ENCODE measurements at regions not wholly inside any gene's neighbourhood (a gene's known extent, or its start where the extent isn't known, plus 50 kb on each side); places are given as distances from the start of the nearest gene placed in this dataset.

- TF ChIP-seq POLR2A (IDR thresholded peaks at IDR 0.05): no peak
- TF ChIP-seq POLR2AphosphoS5 (IDR thresholded peaks at IDR 0.05): no peak
- WGBS: 58% methylated on average over 2 of the region's 2 CpGs
- no peak overlapping the region for H3K4me3 ChIP-seq
Observed at GRCh38 chr7:21314954-21315353, 112.9 kb upstream of the SP4 start.

GRCh38 chr7:21317966-21318915, 109.6 kb upstream of the SP4 start:
- H3K27me3 ChIP-seq: no peaks in the 10 kb centered on the region
- no peak overlapping the region for H3K4me3 ChIP-seq
- H3K9me3 ChIP-seq: no peaks in the 10 kb centered on the region
- TF ChIP-seq POLR2AphosphoS5 (IDR thresholded peaks at IDR 0.05): no peak
- H3K36me3 ChIP-seq: no peaks in the 10 kb centered on the region
- WGBS: 47% methylated on average over 6 of the region's 6 CpGs
- DNase-seq (ENCODE audit: low spot score in 2 of 2): no peak
- no peaks in the 10 kb centered on the region for H3K4me1 ChIP-seq
- H3K27ac ChIP-seq: no peak overlapping the region

More at GRCh38 chr7:21314954-21315353, 112.9 kb upstream of the SP4 start:
- Histone ChIP-seq H3K9me3 (no peaks in the 10 kb centered on the region), H3K27me3 (no peaks in the 10 kb centered on the region), H3K36me3 (no peaks in the 10 kb centered on the region), H3K27ac (no peak overlapping the region), H3K4me1 (no peaks in the 10 kb centered on the region)
- no peak for DNase-seq (ENCODE audit: low spot score in 2 of 2)

- DNase-seq (ENCODE audit: low spot score in 2 of 2): no peak
- no peak overlapping the region for H3K27ac ChIP-seq
- no peaks in the 10 kb centered on the region for H3K9me3 ChIP-seq
- TF ChIP-seq POLR2AphosphoS5 (IDR thresholded peaks at IDR 0.05): no peak
- TF ChIP-seq, protein P1, sequence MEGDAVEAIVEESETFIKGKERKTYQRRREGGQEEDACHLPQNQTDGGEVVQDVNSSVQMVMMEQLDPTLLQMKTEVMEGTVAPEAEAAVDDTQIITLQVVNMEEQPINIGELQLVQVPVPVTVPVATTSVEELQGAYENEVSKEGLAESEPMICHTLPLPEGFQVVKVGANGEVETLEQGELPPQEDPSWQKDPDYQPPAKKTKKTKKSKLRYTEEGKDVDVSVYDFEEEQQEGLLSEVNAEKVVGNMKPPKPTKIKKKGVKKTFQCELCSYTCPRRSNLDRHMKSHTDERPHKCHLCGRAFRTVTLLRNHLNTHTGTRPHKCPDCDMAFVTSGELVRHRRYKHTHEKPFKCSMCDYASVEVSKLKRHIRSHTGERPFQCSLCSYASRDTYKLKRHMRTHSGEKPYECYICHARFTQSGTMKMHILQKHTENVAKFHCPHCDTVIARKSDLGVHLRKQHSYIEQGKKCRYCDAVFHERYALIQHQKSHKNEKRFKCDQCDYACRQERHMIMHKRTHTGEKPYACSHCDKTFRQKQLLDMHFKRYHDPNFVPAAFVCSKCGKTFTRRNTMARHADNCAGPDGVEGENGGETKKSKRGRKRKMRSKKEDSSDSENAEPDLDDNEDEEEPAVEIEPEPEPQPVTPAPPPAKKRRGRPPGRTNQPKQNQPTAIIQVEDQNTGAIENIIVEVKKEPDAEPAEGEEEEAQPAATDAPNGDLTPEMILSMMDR (IDR thresholded peaks at IDR 0.05): no peak
- no peak for TF ChIP-seq POLR2A (IDR thresholded peaks at IDR 0.05)
- TF ChIP-seq EP300 (IDR thresholded peaks at IDR 0.05): no peak
- H3K4me3 ChIP-seq: no peak overlapping the region
- 85% methylated on average over 1 of the region's 1 CpG for WGBS
- H3K36me3 ChIP-seq: no peaks in the 10 kb centered on the region
- H3K4me1 ChIP-seq: no peaks in the 10 kb centered on the region
- H3K27me3 ChIP-seq: no peaks in the 10 kb centered on the region
Observed at GRCh38 chr7:21318916-21319270, 109.0 kb upstream of the SP4 start.

DNA sequence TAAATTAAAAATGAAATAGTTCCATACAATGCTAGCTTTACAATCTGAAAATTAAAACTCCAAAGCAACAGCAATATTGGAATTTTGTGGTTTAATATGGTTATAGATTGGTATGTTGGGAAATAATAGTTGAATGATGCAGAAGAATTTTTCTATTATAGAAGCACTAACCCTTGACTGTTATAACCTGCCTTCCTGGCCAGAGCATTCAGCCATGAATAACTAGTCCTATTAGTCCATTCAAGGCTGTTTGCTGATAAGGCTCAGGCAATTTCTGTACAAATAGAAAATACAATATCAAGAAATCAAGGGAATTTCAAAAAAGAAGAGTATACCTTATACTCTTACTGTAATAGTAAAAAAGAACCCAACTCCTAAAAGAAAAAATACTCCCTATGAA, 101.6 kb upstream of the SP4 start:
- H3K27ac ChIP-seq: no peak overlapping the region
- H3K27me3 ChIP-seq: no peaks in the 10 kb centered on the region
- no peak for DNase-seq (ENCODE audit: low spot score in 2 of 2)
- no peaks in the 10 kb centered on the region for H3K9me3 ChIP-seq
- no peak overlapping the region for H3K4me3 ChIP-seq
- H3K4me1 ChIP-seq: no peaks in the 10 kb centered on the region
- TF ChIP-seq POLR2AphosphoS5 (IDR thresholded peaks at IDR 0.05) (no peak), EP300 (IDR thresholded peaks at IDR 0.05) (no peak), POLR2A (IDR thresholded peaks at IDR 0.05) (no peak)
- TF ChIP-seq, protein P1 (IDR thresholded peaks at IDR 0.05): no peak
- H3K36me3 ChIP-seq: no peaks in the 10 kb centered on the region

DNA sequence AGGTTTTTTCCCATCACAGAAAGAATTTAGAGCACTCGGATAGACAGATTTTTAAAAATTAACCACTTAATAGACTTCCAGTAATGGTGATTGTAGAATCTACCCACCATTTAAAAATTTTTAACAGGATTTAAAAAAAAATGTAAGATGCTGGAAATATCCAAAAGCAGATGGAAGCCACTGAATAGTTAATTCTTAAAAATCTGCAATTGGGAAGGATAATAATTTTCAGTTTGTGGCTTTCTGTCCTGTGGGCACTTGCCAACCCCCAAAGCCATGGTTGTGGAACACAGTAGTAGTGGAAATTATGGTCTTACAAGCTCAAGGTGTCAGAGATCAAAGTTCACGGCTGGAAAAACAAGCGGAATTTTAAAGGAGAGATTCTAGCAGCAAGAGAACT, 101.0 kb upstream of the SP4 start:
- Histone ChIP-seq H3K36me3 (no peaks in the 10 kb centered on the region), H3K27ac (no peak overlapping the region), H3K4me1 (no peaks in the 10 kb centered on the region), H3K4me3 (no peak overlapping the region), H3K9me3 (no peaks in the 10 kb centered on the region), H3K27me3 (no peaks in the 10 kb centered on the region)
- 72% methylated on average over 3 of the region's 3 CpGs for WGBS
- no peak for DNase-seq (ENCODE audit: low spot score in 2 of 2)
- TF ChIP-seq POLR2A (IDR thresholded peaks at IDR 0.05) (no peak), EP300 (IDR thresholded peaks at IDR 0.05) (no peak), POLR2AphosphoS5 (IDR thresholded peaks at IDR 0.05) (no peak)

GRCh38 chr7:21327422-21328409, 100.2 kb upstream of the SP4 start:
- Histone ChIP-seq H3K4me3 (no peak overlapping the region), H3K4me1 (no peaks in the 10 kb centered on the region), H3K27ac (no peak overlapping the region), H3K36me3 (no peaks in the 10 kb centered on the region), H3K9me3 (no peaks in the 10 kb centered on the region), H3K27me3 (no peaks in the 10 kb centered on the region)
- DNase-seq (ENCODE audit: low spot score in 2 of 2): no peak
- WGBS: 91% methylated on average over 4 of the region's 4 CpGs
- no peak for TF ChIP-seq POLR2A (IDR thresholded peaks at IDR 0.05)
- TF ChIP-seq EP300 (IDR thresholded peaks at IDR 0.05): no peak
- TF ChIP-seq, protein P1 (IDR thresholded peaks at IDR 0.05): no peak
- TF ChIP-seq POLR2AphosphoS5 (IDR thresholded peaks at IDR 0.05): no peak

Measured in suprapubic skin (tissue), 4 donors.